ENCODE measurements at regions not wholly inside any gene's neighbourhood (a gene's known extent, or its start where the extent isn't known, plus 50 kb on each side); places are given as distances from the start of the nearest gene placed in this dataset.

DNA sequence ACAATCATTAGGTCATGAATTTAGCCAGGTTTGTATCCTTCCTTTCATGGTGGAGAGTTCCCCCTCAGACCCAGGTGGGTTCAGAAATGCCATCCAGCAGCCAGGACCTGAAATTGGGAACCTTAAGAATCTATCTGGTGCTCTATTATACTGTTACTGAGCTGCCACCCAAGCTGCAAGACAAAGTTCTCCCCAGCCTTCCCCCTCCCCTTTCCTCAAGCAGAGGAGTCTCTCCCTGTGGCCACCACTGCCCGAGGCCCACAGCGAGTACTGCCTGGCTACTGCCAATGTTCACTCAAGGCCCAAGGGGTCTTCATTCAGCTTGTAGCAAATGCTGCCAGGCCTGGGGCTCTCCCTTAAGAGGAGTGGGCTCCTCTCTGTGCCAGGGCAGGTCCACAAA is 133.8 kb downstream of the TMEM38B start:
- DNase-seq (ENCODE audit: low read depth), result no peak

DNA sequence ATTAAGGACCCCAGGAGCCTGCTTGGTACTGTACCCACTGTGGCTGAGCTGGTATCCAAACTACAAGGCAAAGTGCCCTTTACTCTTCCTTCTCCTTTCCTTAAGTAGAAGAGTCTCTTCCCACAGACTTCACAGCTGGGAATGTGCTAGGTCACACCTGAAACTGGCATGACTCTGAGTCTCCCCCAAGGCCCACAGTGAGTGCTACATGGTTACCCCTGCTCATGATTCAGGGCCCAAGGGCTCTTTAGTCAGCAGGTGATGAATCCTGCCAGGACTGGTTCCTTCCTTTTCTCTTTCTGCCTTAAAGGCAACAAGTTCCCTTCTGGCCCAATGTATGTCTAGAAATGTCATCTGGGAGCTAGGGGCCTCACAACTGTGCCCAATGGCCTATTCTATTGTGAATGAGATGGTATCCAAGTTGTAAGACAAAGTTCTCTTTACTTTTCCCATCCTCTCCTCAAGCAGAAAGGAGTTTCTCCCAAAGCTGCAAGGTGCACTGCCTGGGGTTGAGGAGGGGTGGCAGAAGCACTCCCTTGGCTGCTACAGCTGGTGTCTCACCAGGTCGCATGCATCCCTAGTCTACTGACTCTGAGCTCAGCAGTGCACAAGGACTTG is 134.4 kb downstream of the TMEM38B start:
- no peak for DNase-seq (ENCODE audit: low read depth)

DNA sequence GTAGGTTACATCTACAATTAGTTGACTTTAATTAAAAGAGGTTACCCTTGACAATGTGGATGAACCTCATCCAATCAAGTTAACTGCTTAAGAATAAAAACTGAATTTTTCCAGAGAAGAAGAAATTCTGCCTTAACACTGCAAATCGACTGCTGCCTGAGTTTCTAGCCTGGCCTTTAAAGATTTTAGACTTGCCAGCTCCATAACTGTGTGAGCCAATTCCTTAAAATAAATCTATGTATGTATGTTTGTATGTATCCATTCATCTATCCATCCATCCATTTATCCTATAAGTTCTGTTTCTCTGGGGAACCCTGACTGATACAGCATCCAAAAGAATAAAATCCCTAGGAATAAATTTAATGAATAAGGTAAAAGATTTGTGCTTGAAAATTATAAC is 136.1 kb downstream of the TMEM38B start:
- no peak for DNase-seq (ENCODE audit: low read depth)

DNA sequence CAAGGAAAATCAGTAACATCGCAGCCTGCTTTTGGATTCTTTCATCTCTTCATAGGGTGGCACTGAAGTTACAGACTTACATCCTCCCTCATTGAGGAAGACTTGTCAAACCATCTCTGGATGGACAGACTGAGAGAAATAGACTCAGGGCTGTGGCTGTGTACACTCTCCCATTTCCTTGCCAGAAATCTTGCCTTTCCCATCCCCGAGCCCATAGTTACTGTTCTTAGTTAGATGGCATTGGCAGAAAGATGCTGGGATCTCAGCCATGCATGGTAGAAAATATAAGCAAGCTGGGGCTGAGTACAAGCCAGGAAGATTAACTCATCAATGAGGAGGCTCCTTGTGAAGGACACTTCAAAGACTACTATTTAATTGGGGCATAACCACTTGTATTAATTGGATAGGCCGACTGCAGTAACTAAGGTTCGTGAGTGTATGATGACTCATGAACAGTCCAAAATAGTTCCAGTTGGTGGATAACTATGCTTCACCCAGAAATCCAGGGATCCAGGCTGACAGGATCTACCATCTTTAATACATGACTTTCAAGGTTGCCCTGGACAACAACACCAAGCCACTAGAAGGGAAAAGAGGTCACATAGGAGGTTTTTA is 137.9 kb downstream of the TMEM38B start:
- no peak for DNase-seq (ENCODE audit: low read depth)

DNA sequence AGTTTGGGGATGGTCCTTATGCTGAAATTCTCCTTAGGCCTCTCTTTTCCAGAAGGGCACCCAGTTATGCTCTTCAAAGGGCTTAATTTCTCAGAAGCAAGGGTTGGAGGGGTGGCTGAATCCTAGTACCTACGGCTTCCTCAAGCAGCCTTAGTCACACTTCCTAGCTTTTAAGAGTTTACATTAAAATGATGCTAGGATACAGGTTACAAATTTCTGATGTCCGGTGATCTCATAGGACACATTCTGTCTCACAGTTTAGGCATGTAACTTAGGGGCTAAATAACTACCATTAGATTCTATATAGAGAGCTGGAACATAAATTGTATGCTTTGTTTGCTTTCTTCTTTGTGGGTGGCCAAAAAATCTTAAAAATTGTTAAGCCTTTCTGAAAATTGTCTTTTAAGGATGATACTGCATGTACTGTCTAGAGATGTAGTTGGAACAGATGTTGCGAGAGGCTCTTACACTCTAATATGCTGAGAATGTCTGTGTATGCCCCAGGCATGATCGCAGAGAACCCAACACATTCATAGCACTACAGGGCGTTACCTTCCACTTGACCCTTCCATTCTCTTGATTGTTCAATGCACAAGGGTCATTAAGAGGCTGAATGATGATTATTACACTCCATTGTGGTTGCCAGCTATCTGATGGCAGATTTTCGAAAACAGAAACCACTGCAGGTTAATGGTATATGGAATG is 139.1 kb downstream of the TMEM38B start:
- DNase-seq (ENCODE audit: low read depth), result no peak

DNA sequence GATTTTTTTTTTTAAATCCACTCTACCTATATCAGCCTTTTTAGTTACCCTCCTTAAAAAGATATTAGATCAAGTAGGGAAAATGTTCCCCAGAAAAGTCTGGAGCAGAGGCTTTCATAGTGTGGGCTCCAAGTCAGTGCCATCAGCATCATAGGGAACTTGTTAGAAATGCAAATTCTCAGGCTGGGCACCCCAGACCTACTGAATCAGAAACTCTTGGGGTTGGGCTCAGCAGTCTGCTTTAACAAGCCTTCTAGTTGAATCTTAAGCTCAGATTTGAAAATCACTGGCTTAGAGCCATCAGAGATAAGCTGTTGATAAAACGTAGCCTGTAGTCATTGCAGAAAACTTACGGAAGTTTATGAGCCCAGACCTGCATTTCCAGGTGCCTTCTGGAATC is 140.1 kb downstream of the TMEM38B start:
- no peak for DNase-seq (ENCODE audit: low read depth)

DNA sequence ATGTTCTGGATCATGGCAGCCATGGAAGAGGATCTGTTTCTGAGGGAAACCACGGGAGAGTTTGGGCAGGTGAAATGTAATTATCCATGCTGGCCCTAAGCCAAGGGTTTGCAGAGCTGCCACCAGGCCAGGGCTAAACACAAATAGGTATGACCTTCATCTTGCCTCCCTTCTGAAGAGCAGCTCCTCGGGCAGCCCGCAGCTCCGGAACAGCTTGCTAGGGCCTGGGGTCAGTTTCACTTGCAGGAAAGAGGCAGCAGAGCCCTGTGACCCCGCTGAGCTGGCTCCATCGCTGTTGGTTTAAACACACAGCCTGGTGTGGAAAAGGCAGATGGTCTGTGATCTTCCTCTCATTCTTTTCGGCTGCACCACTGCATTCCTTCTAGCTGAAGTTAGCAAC is 141.4 kb downstream of the TMEM38B start:
- no peak for DNase-seq (ENCODE audit: low read depth)

DNA sequence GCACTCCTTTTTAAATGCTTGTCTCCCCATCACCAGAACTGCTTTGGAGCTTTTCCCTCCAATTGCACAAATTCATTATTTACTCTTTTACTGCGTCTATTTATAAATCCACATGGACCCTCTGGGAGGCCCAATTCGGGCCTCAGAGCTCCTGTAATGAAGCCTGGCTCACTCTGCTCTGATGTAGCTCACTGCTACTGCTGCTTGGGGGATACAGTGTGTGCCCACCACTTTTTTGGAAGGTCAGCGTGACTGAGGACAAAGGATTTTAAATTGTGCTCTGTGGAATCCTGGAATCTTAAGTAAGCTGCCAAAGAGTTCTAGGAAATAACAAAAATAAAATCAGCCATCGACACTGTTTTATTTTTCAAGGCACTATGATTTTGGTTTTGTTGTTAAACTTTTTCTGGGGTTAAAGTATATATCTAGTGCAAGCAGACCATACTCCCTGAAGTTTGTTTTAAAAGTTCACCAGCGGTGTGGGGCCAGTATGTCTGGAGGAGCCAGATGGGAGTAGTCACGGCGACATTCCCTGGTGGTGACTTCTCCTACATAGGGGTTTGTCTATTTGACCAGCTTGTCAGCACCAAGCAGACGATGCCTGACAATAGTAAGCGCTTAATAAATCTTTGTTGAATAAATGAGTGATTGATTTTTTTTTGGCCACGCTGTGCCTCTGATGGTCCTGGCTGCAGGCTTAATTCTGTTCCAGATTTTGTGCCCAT is 142.8 kb downstream of the TMEM38B start:
- DNase-seq (ENCODE audit: low read depth), result no peak

DNA sequence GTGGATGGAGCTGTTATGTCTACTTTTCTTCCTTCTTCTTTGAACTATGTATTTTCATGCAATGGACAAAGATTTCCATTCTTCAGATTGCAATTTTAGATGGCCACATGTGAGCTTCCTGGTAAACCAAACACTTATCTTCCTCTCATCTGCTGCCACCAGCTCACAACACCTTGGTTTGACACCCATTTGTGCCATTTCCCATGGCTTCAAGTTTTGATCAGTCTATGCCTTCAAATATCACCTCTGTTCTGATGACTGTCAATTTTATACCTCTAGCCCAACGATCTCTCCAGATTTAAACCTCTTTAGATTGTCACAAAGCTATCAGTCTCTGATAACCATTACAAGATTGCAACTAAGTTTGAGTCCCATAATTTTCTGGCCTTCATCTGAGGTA is 147.2 kb downstream of the TMEM38B start:
- no peak for DNase-seq (ENCODE audit: low read depth)

DNA sequence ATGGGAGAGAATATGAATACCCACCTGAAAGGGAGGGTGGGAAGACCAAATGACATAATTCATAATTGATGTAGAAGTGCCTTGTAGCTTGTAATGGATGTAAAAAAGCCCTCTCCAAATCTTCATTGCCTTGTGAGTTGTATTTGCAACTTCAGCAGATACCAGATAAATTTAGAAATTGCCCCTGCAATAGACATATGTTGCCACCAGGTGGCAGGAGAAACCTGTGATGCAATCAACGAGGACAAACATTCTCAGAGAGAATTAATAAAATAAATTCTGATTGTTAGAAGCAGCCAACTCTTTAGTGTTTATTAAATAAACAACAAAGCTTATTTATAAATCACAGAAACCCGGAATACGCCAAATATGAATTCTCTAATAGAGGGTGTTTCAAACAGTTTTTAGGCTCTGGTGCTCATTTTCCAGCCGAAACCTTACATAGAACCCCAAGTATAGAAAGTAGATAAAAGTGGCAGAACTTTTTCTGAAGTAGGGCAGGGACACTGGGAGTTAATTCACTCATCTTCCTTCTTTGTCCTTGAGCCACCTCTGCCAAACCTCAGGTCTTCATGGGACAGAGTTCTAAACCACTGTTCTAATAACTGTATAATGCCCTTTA is 147.8 kb downstream of the TMEM38B start:
- peak; percentile 9 for DNase-seq (ENCODE audit: low read depth)

DNA sequence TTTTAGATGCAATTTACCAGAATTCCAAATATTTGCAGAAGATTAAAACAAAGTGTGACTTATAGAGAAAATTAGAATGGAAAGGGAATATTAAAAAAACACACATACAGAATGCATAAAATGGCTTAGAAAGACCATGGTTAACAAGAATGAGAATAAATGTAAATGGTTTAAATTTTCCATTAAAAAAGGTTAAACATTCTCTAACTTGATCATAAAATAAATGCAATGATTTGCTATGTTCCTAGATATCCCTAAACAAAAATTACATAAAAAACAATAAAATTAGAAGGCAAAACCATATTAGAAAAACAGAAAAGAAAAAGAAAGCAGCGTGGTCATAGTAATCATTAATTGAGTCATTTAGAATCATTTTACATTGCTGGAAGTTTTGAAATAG is 152.5 kb downstream of the TMEM38B start:
- no peak for DNase-seq (ENCODE audit: low read depth)

DNA sequence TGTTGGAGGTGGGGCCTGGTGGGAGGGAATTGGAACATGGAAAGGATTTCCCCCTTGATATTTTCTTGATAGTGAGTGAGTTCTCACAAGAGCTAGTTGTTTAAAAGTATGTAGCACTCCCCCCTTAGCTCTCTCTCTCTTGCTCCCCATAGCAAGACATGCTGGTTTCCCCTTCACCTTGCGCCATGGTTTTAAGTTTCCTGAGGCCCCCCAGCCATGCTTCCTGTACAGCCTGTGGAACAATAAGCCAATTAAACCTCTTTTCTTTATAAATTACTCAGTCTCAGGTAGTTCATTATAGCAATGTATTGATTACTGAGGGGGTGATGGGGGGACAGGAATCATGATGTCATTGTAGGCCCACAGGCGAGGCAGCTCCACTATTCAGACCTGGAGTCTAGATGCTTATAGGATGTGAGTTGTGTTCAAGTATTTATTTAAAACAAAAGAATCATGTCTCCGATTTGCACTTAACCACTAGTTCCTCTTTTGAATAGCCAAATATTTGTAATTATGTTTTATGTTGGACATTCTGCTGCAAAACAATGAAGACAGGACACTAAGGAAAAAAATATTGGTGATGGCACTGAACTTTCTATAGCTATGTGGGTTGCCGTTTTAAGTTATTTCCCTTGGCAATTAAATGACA is 156.6 kb downstream of the TMEM38B start:
- DNase-seq (ENCODE audit: low read depth), result no peak

DNA sequence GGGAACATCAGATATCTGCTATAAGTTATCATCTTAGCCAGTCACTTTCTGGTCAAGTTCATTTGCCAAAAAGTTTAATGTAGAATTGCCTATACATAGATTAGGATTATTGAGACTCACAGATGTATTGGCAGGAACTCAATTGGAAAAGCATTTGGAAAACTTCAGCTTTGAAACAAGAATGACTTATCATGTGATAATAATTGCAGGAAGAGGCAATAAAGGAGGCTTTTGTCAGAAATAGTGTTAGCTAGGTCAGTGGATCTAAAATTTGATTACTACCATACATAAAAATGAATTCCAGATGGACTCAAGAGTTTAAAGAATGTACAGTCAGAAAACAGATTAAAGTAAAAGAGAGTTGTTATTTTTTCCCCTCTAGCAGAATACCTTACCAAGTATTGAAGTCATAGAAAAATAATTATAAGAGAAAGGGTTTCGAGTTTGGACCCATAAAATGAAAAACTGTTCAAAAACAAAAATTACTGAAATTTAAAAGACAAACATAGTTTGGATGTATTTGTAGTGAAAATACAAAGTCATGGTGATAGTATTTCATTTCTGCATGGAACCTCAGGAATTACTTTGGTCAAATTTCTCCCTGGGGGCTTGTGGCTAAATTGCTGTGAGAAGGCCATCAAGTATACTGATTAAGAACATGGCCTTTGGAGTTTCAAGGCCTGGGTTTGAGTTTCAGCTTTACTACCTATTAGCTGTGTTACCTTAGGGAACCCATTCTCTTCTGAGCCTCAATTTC is 159.9 kb downstream of the TMEM38B start:
- no peak for DNase-seq (ENCODE audit: low read depth)

DNA sequence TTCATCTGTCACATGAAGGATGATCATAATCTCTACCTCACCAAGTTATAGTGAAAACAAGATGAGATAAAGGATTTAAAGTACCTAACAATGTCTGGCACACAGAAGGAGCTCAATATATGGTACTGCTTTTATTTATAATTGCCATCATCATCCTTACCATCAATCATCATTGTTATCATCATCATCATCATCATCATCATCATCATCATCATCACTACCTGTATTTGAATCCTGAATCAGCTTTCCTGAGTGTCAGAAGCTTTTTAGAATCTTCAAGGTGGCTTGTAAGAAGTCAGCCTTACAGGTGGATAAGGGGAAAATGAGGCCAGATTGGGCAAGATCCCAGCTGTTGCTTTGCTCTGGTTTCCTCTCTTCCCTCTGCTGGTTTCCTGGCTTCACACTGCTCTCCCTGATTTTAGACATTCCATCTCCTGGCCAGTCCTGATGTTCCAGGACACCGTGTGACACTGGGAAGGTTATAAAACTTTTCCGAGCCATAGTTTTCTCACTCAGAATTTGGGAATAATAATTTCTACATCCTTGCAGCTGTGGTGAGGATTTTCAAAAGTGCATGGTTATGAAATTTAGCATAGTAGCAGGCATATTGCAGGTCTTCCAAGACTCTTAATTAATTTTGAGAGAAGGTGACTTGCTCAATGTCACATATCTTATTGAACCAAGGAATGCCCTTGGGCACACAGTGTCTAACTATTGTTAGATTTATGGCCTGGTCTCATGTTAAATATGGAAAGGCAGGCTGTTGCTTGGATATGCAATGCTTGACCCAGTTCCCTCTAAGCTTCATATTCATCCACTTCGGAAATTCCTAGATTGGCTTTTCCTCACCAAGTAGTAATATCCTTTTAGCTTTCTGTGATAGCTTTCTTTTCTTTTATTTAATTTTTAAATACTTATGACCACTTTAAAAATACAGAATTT is 160.7 kb downstream of the TMEM38B start:
- no peak for DNase-seq (ENCODE audit: low read depth)

DNA sequence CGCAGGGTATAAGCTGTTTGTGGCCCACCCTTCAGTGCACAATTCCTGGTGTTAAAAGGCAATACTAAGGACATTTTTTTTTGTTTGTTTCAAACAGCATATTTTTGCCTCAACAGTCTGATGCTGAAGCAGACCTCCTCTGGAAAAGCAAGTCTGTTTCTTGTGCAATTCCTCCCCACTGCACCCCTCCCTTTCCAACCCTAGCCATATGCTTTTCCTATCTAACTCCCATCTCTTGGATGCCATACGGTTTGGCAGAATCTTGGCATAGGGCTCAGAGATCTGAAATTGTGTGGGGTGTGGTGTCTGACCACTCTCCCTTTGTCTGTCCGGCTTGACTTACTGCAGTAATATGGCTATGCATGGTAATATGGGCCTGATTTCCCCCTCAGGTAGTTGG is 161.6 kb downstream of the TMEM38B start:
- no peak for DNase-seq (ENCODE audit: low read depth)

DNA sequence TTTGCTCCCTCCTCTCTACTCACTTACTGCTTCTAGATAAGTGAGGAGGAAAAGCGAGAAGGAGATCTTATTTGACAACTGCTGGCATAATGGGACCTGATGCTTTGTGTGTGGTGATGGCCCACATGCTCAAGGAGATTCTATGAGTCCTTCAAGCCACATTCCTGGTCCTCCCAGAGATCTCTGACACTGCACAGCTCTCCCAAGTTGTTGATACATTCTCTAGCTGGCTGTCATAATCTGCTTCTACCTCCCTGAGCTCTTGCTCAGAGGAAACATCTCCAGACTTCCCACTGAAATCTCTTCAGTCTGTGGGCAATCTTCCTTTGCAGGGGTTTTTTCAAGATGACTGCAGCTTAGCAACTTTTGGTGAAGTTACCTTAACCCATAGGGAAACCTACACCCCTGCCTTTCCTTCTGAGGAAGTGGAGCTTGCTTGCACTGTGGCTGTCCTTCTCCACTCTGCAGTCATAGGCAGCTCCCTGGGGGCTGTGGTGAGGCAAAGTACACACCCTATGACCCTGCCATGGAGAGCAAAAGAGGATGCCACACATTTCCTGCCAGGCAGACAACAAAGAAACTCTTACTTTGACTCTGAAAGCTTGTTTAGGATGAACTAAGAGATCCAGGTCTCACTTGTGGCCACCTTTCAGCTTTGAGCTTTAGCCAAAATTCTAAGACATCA is 163.8 kb downstream of the TMEM38B start:
- DNase-seq (ENCODE audit: low read depth), result no peak

DNA sequence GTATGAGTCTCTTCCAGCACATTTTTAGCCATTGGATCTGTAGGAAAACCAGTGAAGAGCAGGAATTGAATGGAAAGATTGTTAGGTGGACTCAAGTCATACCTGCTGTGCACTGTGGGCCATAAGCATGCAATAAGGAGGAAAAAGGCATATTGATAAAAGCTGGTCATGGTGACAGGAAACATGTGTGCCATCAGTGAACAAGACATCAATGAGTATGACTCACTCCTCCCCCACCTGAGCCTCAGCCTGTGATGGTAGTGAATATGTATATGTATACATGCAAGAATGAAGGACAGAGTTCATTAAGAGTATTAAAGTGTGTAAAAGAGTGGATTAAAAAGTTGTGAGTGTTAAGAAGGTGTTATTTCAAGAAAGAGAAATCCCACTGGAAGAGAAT is 164.5 kb downstream of the TMEM38B start:
- no peak for DNase-seq (ENCODE audit: low read depth)

DNA sequence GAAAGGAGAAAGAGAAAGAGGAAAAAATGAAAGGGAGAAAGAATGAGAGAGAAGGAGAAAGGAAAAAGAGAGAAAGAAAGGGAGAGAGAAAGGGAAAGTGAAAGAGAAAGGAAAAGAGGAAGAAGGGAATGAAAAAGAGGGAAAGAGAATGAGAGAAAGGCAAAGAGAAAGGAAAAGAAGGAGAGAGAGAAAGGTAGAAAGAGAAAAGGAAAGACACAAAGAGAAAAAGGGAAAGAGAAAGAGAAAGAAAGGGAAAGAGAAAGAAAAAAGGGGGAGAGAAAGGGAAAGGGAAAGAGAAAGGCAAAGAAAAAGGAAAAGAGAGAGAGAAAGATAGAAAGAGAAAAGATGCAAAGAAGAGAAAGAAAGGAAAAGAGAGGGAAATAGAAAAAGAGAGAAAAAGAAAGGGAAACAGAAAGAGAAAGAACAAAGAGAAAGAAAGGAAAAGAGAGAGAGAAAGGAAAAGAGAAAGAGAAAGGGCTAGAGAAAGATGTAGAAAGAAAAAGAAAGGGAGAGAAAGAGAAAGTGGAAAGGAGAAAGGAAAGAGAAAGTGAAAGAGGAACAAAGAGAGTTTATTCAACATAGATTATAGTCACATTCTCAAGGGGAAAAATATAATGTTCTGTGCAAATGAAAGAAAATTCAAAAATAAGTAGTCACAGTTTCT is 165.2 kb downstream of the TMEM38B start:
- no peak for DNase-seq (ENCODE audit: low read depth)

DNA sequence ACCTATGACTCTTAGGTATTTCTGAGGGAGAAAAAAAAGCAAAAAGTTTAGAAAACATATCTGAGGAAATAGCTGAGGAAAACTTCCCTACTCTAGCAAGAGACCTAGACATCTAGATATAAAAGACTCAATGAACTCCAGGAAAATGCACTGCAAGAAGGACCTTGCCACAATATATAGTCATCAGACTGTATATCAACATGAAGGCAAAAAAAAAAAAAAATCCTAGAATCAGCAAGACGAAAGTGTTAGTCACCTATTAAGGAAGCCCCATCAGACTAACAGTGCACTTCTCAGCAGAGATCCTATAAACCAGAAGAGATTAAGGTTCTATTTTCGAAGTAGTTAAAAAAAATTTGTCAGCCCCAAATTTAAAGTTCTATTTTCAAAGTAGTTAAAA is 166.2 kb downstream of the TMEM38B start:
- DNase-seq (ENCODE audit: low read depth), result no peak
